ENCODE measurements at regions not wholly inside any gene's neighbourhood (a gene's known extent, or its start where the extent isn't known, plus 50 kb on each side); places are given as distances from the start of the nearest gene placed in this dataset.

GRCh38 chr5:117497601-117498000 is 923.0 kb upstream of the SEMA6A start:
- DNase-seq (ENCODE audit: low read depth), result no peak

- DNase-seq (ENCODE audit: low read depth), result no peak
Measured at GRCh38 chr5:117496801-117497200, 922.2 kb upstream of the SEMA6A start.

GRCh38 chr5:117494188-117494587 is 919.6 kb upstream of the SEMA6A start:
- DNase-seq (ENCODE audit: low read depth), result no peak

- no peak for DNase-seq (ENCODE audit: low read depth)
Measured at GRCh38 chr5:117488976-117489500, 914.4 kb upstream of the SEMA6A start.

GRCh38 chr5:117487556-117487955 is 912.9 kb upstream of the SEMA6A start:
- DNase-seq (ENCODE audit: low read depth), result no peak

- DNase-seq (ENCODE audit: low read depth), result no peak
Measured at GRCh38 chr5:117486879-117487391, 912.3 kb upstream of the SEMA6A start.

GRCh38 chr5:117486261-117486660 is 911.6 kb upstream of the SEMA6A start:
- no peak for DNase-seq (ENCODE audit: low read depth)

GRCh38 chr5:117475919-117476318 is 901.3 kb upstream of the SEMA6A start:
- no peak for DNase-seq (ENCODE audit: low read depth)

- DNase-seq (ENCODE audit: low read depth), result no peak
Measured at GRCh38 chr5:117473165-117473564, 898.5 kb upstream of the SEMA6A start.

GRCh38 chr5:117463881-117464570 is 889.4 kb upstream of the SEMA6A start:
- no peak for DNase-seq (ENCODE audit: low read depth)

GRCh38 chr5:117461966-117462365 is 887.3 kb upstream of the SEMA6A start:
- no peak for DNase-seq (ENCODE audit: low read depth)

- no peak for DNase-seq (ENCODE audit: low read depth)
Measured at GRCh38 chr5:117461403-117461802, 886.8 kb upstream of the SEMA6A start.

- no peak for DNase-seq (ENCODE audit: low read depth)
Measured at GRCh38 chr5:117457656-117458055, 883.0 kb upstream of the SEMA6A start.

GRCh38 chr5:117456866-117457470 is 882.3 kb upstream of the SEMA6A start:
- DNase-seq (ENCODE audit: low read depth), result no peak

- no peak for DNase-seq (ENCODE audit: low read depth)
Measured at GRCh38 chr5:117455236-117456233, 880.9 kb upstream of the SEMA6A start.

GRCh38 chr5:117454716-117455212 is 880.1 kb upstream of the SEMA6A start:
- DNase-seq (ENCODE audit: low read depth), result no peak

GRCh38 chr5:117436846-117437245 is 862.2 kb upstream of the SEMA6A start:
- no peak for DNase-seq (ENCODE audit: low read depth)

GRCh38 chr5:117435203-117435602 is 860.6 kb upstream of the SEMA6A start:
- no peak for DNase-seq (ENCODE audit: low read depth)

- DNase-seq (ENCODE audit: low read depth), result no peak
Measured at GRCh38 chr5:117434254-117434653, 859.6 kb upstream of the SEMA6A start.

- DNase-seq (ENCODE audit: low read depth), result no peak
Measured at GRCh38 chr5:117433818-117434217, 859.2 kb upstream of the SEMA6A start.

GRCh38 chr5:117431091-117431490 is 856.5 kb upstream of the SEMA6A start:
- DNase-seq (ENCODE audit: low read depth), result no peak

- no peak for DNase-seq (ENCODE audit: low read depth)
Measured at GRCh38 chr5:117425163-117425562, 850.5 kb upstream of the SEMA6A start.
